Neural progenitor cell (in vitro differentiated cells): ENCODE measurements at regions not wholly inside any gene's neighbourhood (a gene's known extent, or its start where the extent isn't known, plus 50 kb on each side); places are given as distances from the start of the nearest gene placed in this dataset.

Experiments used
- CTCF ChIP-seq: fragments of 200-600 bp; sonication (generic); IDR thresholded peaks from 2 replicates; pipeline ENCODE4 v1.5.1; 2017; ENCODE audit warnings: antibody characterized with exemption, mild to moderate bottlenecking
- EZH2 ChIP-seq: fragments of 200-600 bp; sonication (generic); IDR thresholded peaks from 2 replicates; pipeline ENCODE4 v1.6.1; 2017; ENCODE audit warnings: antibody characterized with exemption, mild to moderate bottlenecking, moderate library complexity

- TF ChIP-seq CTCF (no peak), EZH2 (no peak)
Measured at GRCh38 chr5:87756951-87757350, 344.2 kb upstream of the CCNH start.
